GM18867 (cell line): ENCODE measurements at regions not wholly inside any gene's neighbourhood (a gene's known extent, or its start where the extent isn't known, plus 50 kb on each side); places are given as distances from the start of the nearest gene placed in this dataset.

Experiments used
- ATAC-seq: cut with Tn5 transposase; IDR thresholded peaks from one replicate; pipeline ENCODE4 v1.9.1; 2021; ENCODE audit warnings: mild to moderate bottlenecking, moderate library complexity; ENCODE audit not compliant: unreplicated experiment

- no peak for ATAC-seq
Measured at GRCh38 chrX:39911278-39911897, 186.4 kb downstream of the BCOR start.

- ATAC-seq, result no peak
Measured at GRCh38 chrX:39912126-39912525, 185.6 kb downstream of the BCOR start.

GRCh38 chrX:39915081-39915480 lies 182.7 kb downstream of the BCOR start:
- no peak for ATAC-seq

- no peak for ATAC-seq
Measured at GRCh38 chrX:39915596-39915995, 182.2 kb downstream of the BCOR start.

GRCh38 chrX:39921838-39922237 lies 175.9 kb downstream of the BCOR start:
- ATAC-seq, result no peak

- no peak for ATAC-seq
Measured at GRCh38 chrX:39922488-39922887, 175.3 kb downstream of the BCOR start.

- ATAC-seq, result no peak
Measured at GRCh38 chrX:39922926-39923325, 174.8 kb downstream of the BCOR start.

GRCh38 chrX:39927380-39927779 lies 170.4 kb downstream of the BCOR start:
- ATAC-seq, result no peak

- ATAC-seq, result no peak
Measured at GRCh38 chrX:39928704-39929378, 168.9 kb downstream of the BCOR start.

GRCh38 chrX:39929379-39930025 lies 168.3 kb downstream of the BCOR start:
- no peak for ATAC-seq

GRCh38 chrX:39930786-39931528 lies 166.8 kb downstream of the BCOR start:
- ATAC-seq, result no peak

GRCh38 chrX:39931529-39932282 lies 166.1 kb downstream of the BCOR start:
- no peak for ATAC-seq

GRCh38 chrX:39935411-39936064 lies 162.2 kb downstream of the BCOR start:
- no peak for ATAC-seq

GRCh38 chrX:39936886-39937770 lies 160.6 kb downstream of the BCOR start:
- ATAC-seq, result peak; percentile 95

- no peak for ATAC-seq
Measured at GRCh38 chrX:39938466-39938865, 159.3 kb downstream of the BCOR start.

- ATAC-seq, result no peak
Measured at GRCh38 chrX:39939678-39940077, 158.1 kb downstream of the BCOR start.

GRCh38 chrX:39941332-39941920 lies 156.3 kb downstream of the BCOR start:
- ATAC-seq, result no peak

- no peak for ATAC-seq
Measured at GRCh38 chrX:39944416-39944815, 153.3 kb downstream of the BCOR start.

- ATAC-seq, result no peak
Measured at GRCh38 chrX:39945709-39946108, 152.0 kb downstream of the BCOR start.
